Transverse colon (tissue), 4 donors: ENCODE measurements at regions not wholly inside any gene's neighbourhood (a gene's known extent, or its start where the extent isn't known, plus 50 kb on each side); places are given as distances from the start of the nearest gene placed in this dataset.

Experiments
- EP300 ChIP-seq: sonication (generic); formaldehyde crosslinking; IDR thresholded peaks from one replicate; pipeline ENCODE4 v1.6.1; 2017; ENCODE audit warnings: antibody characterized with exemption, low read depth
- POLR2A ChIP-seq: fragments of 450-650 bp; IDR thresholded peaks from one replicate; pipeline ENCODE4 v1.6.1; 2016; ENCODE audit warnings: antibody characterized with exemption, mild to moderate bottlenecking, moderate library complexity
- POLR2AphosphoS5 ChIP-seq, 3 donors: sonication (generic); formaldehyde crosslinking; IDR thresholded peaks; one replicate each; pipeline ENCODE4 v1.6.1; 2016; ENCODE audit warnings: antibody characterized with exemption in 3 of 3
- TF ChIP-seq, protein P1 (sequence below), 5 experiments: fragments of 200-600 bp in 3 of 5; fragments of 450-650 bp in 2 of 5; sonication (generic) in 3 of 5; IDR thresholded peaks; 1 replicate in 2 of 5; 2 replicates in 3 of 5; pipeline ENCODE4 v1.5.1; 2016 to 2017; ENCODE audit warnings: antibody characterized with exemption in 5 of 5, inconsistent platforms in 3 of 5, mild to moderate bottlenecking in 2 of 5, moderate library complexity in 1 of 5

- TF ChIP-seq, protein P1, sequence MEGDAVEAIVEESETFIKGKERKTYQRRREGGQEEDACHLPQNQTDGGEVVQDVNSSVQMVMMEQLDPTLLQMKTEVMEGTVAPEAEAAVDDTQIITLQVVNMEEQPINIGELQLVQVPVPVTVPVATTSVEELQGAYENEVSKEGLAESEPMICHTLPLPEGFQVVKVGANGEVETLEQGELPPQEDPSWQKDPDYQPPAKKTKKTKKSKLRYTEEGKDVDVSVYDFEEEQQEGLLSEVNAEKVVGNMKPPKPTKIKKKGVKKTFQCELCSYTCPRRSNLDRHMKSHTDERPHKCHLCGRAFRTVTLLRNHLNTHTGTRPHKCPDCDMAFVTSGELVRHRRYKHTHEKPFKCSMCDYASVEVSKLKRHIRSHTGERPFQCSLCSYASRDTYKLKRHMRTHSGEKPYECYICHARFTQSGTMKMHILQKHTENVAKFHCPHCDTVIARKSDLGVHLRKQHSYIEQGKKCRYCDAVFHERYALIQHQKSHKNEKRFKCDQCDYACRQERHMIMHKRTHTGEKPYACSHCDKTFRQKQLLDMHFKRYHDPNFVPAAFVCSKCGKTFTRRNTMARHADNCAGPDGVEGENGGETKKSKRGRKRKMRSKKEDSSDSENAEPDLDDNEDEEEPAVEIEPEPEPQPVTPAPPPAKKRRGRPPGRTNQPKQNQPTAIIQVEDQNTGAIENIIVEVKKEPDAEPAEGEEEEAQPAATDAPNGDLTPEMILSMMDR (IDR thresholded peaks at IDR 0.05), result no peak
- no peak for TF ChIP-seq POLR2A
- TF ChIP-seq EP300, result no peak
- no peak for TF ChIP-seq POLR2AphosphoS5 (IDR thresholded peaks at IDR 0.05)
These were observed 706.5 kb upstream of the FAM98A start for GRCh38 chr2:34305587-34305986.
